Panc1 (cell line): ENCODE measurements at regions not wholly inside any gene's neighbourhood (a gene's known extent, or its start where the extent isn't known, plus 50 kb on each side); places are given as distances from the start of the nearest gene placed in this dataset.

Source experiments
- ATAC-seq: fragments of 200-7000 bp; cut with Tn5 transposase; 2 replicates; pipeline ENCODE4 v1.9.1; 2020; ENCODE audit warnings: mild to moderate bottlenecking, moderate library complexity
- BruUV-seq: library from RNA; stranded (reverse); fragments of 400-500 nt; replicated peaks from 2 replicates; lab custom pipeline; 2021; lab: Mats Ljungman, UMichigan
- CTCF ChIA-PET: fragments of 300-600 bp; sonication (Branson Sonifier 250); formaldehyde crosslinking; loops from one replicate; lab custom pipeline; 2022; ENCODE audit warnings: antibody characterized with exemption; lab: Charles Lee
- POLR2A ChIA-PET: fragments of 300-600 bp; sonication (Branson Sonifier 250); formaldehyde crosslinking; loops from one replicate; lab custom pipeline; 2022; ENCODE audit warnings: antibody characterized with exemption; lab: Charles Lee
- DNase-seq: peaks from one replicate; pipeline ENCODE4 v3.0.0-alpha.2; 2010; ENCODE audit warnings: low read depth, low spot score
- H3K27ac ChIP-seq: 2 replicates; pipeline ENCODE4 v1.5.1; 2011; ENCODE audit warnings: mild to moderate bottlenecking, low read length, inconsistent platforms
- H3K27me3 ChIP-seq: fragments of 200-500 bp; sonication (Bioruptor generic); 2 replicates; pipeline ENCODE4 v1.6.0; 2014; ENCODE audit warnings: low read length, inconsistent platforms; ENCODE audit not compliant: control insufficient read depth, insufficient read depth
- H3K36me3 ChIP-seq: fragments of 200-500 bp; sonication (Bioruptor generic); 2 replicates; pipeline ENCODE4 v1.5.1; 2014; ENCODE audit warnings: inconsistent platforms, mild to moderate bottlenecking, low read length, moderate library complexity; ENCODE audit not compliant: control insufficient read depth, insufficient read depth
- H3K4me1 ChIP-seq: 2 replicates; pipeline ENCODE4 v1.5.1; 2011; ENCODE audit warnings: inconsistent platforms, mild to moderate bottlenecking, low read length, moderate library complexity; ENCODE audit not compliant: control insufficient read depth, insufficient read depth
- H3K4me3 ChIP-seq, 2 experiments: 2 replicates each; pipeline ENCODE4 v1.5.1; 2011 to 2012; ENCODE audit warnings: low read depth in 2 of 2, low read length in 2 of 2, mild to moderate bottlenecking in 2 of 2, inconsistent platforms in 1 of 2, moderate library complexity in 1 of 2
- H3K9me3 ChIP-seq: fragments of 200-500 bp; sonication (Bioruptor generic); 2 replicates; pipeline ENCODE4 v1.5.1; 2014; ENCODE audit warnings: low read depth, mild to moderate bottlenecking, inconsistent platforms, low read length, moderate library complexity; ENCODE audit not compliant: control insufficient read depth, insufficient read depth
- POLR2AphosphoS5 ChIP-seq: IDR thresholded peaks from 2 replicates; pipeline ENCODE4 v1.6.1; 2012; ENCODE audit warnings: mild to moderate bottlenecking, low read depth, low read length, moderate library complexity
- SIN3A ChIP-seq: IDR thresholded peaks from 2 replicates; pipeline ENCODE4 v1.6.1; 2012; ENCODE audit warnings: low read depth, mild to moderate bottlenecking, low read length, moderate library complexity, borderline replicate concordance; ENCODE audit not compliant: insufficient read depth
- TCF7L2 ChIP-seq: IDR thresholded peaks from 2 replicates; pipeline ENCODE4 v1.6.1; 2011; ENCODE audit warnings: mild to moderate bottlenecking, low read depth, low read length, inconsistent platforms
- in situ Hi-C: cut with HindIII; loops from 2 replicates; pipeline ENCODE4 v1.10.0; 2016; ENCODE audit warnings: low sequenced_read_pairs, low pct_unique_long_range_greater_than_20kb
- intact Hi-C: fragments of 100-400 bp; cut with micrococcal nuclease; formaldehyde crosslinking; loops from one replicate; pipeline ENCODE4 v1.10.0; 2022; ENCODE audit not compliant: unreplicated experiment
- TF ChIP-seq, protein P1 (sequence below): fragments of 450-650 bp; IDR thresholded peaks from 2 replicates; pipeline ENCODE4 v1.5.1; 2017; ENCODE audit warnings: mild to moderate bottlenecking
- TF ChIP-seq, protein P2 (sequence below), 2 experiments: IDR thresholded peaks; 2 replicates each; pipeline ENCODE4 v1.6.1; 2011 to 2012; ENCODE audit warnings: low read depth in 2 of 2, control low read depth in 1 of 2, low read length in 1 of 2, mild to moderate bottlenecking in 1 of 2, moderate library complexity in 1 of 2; ENCODE audit not compliant: insufficient read depth in 1 of 2

DNA sequence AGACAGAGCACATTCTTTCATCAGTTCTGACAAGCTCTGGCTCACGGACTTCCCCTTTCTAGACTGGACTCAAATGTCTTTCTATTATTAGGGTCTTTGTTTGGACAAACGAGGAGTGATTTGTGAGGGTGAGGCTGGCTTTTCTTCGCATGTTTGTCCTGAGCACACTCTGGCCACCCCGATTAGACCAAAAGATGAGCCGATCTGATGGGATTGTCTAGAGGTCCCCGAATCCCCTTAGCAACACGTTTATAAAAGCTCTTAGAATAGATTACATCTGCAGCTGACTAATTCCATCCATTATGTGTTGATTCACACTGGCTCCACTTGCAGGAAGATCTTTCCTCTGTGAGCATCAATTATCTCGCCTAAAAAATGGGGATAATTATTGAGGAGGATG is 675.4 kb upstream of the AUTS2 start:
- DNase-seq (no peak), ATAC-seq (no peak)
- in situ Hi-C loops (no loop called here), intact Hi-C loops (no loop called here)
- H3K4me3 ChIP-seq: no peak overlapping the region
- no peak overlapping the region for H3K27ac ChIP-seq
- no peaks in the 10 kb centered on the region for H3K4me1 ChIP-seq
- no TSS peak for BruUV-seq
- TF ChIP-seq SIN3A (no peak), TCF7L2 (no peak), POLR2AphosphoS5 (no peak)
- TF ChIP-seq, protein P1, sequence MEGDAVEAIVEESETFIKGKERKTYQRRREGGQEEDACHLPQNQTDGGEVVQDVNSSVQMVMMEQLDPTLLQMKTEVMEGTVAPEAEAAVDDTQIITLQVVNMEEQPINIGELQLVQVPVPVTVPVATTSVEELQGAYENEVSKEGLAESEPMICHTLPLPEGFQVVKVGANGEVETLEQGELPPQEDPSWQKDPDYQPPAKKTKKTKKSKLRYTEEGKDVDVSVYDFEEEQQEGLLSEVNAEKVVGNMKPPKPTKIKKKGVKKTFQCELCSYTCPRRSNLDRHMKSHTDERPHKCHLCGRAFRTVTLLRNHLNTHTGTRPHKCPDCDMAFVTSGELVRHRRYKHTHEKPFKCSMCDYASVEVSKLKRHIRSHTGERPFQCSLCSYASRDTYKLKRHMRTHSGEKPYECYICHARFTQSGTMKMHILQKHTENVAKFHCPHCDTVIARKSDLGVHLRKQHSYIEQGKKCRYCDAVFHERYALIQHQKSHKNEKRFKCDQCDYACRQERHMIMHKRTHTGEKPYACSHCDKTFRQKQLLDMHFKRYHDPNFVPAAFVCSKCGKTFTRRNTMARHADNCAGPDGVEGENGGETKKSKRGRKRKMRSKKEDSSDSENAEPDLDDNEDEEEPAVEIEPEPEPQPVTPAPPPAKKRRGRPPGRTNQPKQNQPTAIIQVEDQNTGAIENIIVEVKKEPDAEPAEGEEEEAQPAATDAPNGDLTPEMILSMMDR: no peak
- TF ChIP-seq, protein P2, sequence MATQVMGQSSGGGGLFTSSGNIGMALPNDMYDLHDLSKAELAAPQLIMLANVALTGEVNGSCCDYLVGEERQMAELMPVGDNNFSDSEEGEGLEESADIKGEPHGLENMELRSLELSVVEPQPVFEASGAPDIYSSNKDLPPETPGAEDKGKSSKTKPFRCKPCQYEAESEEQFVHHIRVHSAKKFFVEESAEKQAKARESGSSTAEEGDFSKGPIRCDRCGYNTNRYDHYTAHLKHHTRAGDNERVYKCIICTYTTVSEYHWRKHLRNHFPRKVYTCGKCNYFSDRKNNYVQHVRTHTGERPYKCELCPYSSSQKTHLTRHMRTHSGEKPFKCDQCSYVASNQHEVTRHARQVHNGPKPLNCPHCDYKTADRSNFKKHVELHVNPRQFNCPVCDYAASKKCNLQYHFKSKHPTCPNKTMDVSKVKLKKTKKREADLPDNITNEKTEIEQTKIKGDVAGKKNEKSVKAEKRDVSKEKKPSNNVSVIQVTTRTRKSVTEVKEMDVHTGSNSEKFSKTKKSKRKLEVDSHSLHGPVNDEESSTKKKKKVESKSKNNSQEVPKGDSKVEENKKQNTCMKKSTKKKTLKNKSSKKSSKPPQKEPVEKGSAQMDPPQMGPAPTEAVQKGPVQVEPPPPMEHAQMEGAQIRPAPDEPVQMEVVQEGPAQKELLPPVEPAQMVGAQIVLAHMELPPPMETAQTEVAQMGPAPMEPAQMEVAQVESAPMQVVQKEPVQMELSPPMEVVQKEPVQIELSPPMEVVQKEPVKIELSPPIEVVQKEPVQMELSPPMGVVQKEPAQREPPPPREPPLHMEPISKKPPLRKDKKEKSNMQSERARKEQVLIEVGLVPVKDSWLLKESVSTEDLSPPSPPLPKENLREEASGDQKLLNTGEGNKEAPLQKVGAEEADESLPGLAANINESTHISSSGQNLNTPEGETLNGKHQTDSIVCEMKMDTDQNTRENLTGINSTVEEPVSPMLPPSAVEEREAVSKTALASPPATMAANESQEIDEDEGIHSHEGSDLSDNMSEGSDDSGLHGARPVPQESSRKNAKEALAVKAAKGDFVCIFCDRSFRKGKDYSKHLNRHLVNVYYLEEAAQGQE (IDR thresholded peaks at IDR 0.05; ENCODE audit: insufficient read depth in 1 of 2, low read depth in 2 of 2, low read length in 1 of 2): no peak
- H3K36me3 ChIP-seq: no peaks in the 10 kb centered on the region
- no peaks in the 10 kb centered on the region for H3K9me3 ChIP-seq
- ChIA-PET POLR2A (no interaction called here), CTCF (no interaction called here)
- no peaks in the 10 kb centered on the region for H3K27me3 ChIP-seq

DNA sequence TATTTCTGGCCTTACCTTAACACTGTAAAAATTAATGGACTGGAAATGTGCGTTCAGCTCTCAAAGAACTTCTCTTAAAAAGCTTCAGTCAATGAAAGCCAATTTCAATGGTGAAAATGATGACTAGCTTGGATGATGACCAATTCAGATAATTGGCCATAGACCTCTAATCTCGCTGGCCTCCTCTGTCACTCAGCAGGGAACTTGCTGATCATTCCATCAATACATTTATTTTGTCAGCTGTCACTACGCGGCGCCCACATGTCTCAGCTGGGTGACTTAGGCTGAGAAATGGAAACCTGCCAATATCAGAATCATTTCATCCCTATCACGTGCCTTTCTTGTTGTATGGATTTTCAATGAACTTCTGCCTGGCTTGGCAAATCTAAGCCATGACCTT is 673.0 kb upstream of the AUTS2 start:
- no peak for ATAC-seq
- in situ Hi-C loops (no loop called here), intact Hi-C loops (no loop called here)
- ChIA-PET POLR2A (no interaction called here), CTCF (no interaction called here)
- H3K4me1 ChIP-seq: no peaks in the 10 kb centered on the region
- no peak overlapping the region for H3K27ac ChIP-seq
- H3K9me3 ChIP-seq: no peaks in the 10 kb centered on the region
- H3K36me3 ChIP-seq: no peaks in the 10 kb centered on the region
- TF ChIP-seq POLR2AphosphoS5 (no peak), SIN3A (no peak), TCF7L2 (no peak)
- TF ChIP-seq, protein P1: no peak
- TF ChIP-seq, protein P2 (IDR thresholded peaks at IDR 0.05; ENCODE audit: insufficient read depth in 1 of 2, low read depth in 2 of 2, low read length in 1 of 2): no peak
- no peak overlapping the region for H3K4me3 ChIP-seq
- no peak for DNase-seq
- no TSS peak for BruUV-seq
- no peaks in the 10 kb centered on the region for H3K27me3 ChIP-seq
